B cell (primary cell): ENCODE measurements at regions not wholly inside any gene's neighbourhood (a gene's known extent, or its start where the extent isn't known, plus 50 kb on each side); places are given as distances from the start of the nearest gene placed in this dataset.

ENCODE experiments used
- EZH2 ChIP-seq: IDR thresholded peaks from 2 replicates; pipeline ENCODE4 v1.6.1; 2012; ENCODE audit warnings: borderline replicate concordance, low read depth, mild to moderate bottlenecking, moderate library complexity, low read length; ENCODE audit not compliant: insufficient read depth, poor library complexity, severe bottlenecking
- TF ChIP-seq, protein P1 (sequence below): fragments of 200-600 bp; IDR thresholded peaks from one replicate; pipeline ENCODE4 v1.8.0; 2022; ENCODE audit warnings: antibody characterized with exemption, mild to moderate bottlenecking

DNA sequence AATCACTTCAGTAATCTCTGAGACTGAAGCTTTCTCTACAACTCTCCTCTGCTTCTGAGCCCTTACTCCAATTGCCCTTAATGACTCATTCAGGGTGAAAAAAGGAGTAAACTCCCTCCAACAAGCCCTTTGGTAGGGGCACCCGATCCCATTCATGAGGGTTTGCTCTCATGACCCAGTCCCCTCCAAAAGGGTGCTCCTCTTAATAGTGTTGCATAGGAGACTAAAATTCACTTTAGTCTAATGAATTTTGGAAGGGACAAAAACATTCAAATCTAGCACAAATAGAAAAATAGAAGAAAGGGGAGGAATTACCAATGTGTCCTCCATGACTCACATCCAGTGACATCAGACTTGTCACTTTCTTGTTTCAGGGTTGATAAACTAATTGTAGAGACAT is 66.2 kb upstream of the CCNY start:
- TF ChIP-seq, protein P1, sequence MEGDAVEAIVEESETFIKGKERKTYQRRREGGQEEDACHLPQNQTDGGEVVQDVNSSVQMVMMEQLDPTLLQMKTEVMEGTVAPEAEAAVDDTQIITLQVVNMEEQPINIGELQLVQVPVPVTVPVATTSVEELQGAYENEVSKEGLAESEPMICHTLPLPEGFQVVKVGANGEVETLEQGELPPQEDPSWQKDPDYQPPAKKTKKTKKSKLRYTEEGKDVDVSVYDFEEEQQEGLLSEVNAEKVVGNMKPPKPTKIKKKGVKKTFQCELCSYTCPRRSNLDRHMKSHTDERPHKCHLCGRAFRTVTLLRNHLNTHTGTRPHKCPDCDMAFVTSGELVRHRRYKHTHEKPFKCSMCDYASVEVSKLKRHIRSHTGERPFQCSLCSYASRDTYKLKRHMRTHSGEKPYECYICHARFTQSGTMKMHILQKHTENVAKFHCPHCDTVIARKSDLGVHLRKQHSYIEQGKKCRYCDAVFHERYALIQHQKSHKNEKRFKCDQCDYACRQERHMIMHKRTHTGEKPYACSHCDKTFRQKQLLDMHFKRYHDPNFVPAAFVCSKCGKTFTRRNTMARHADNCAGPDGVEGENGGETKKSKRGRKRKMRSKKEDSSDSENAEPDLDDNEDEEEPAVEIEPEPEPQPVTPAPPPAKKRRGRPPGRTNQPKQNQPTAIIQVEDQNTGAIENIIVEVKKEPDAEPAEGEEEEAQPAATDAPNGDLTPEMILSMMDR: no peak
- no peak for TF ChIP-seq EZH2
